ENCODE measurements at regions not wholly inside any gene's neighbourhood (a gene's known extent, or its start where the extent isn't known, plus 50 kb on each side); places are given as distances from the start of the nearest gene placed in this dataset.

GRCh38 chr10:6889718-6890117 is 309.6 kb upstream of the PRKCQ start:
- no peak for TF ChIP-seq EZH2 (IDR thresholded peaks at IDR 0.05; ENCODE audit: insufficient read depth, poor library complexity, severe bottlenecking)
- no peak for TF ChIP-seq EZH2phosphoT487 (IDR thresholded peaks at IDR 0.05; ENCODE audit: insufficient read depth, low read depth)
